Right cardiac atrium (tissue), 5 donors: ENCODE measurements at regions not wholly inside any gene's neighbourhood (a gene's known extent, or its start where the extent isn't known, plus 50 kb on each side); places are given as distances from the start of the nearest gene placed in this dataset.

Experiments used
- ATAC-seq, 2 donors: fragments of 200-7000 bp; cut with Tn5 transposase; one replicate each; pipeline versions ENCODE4 v1.8.0 to v1.9.1; 2020; ENCODE audit warnings: moderate library complexity in 2 of 2, mild to moderate bottlenecking in 1 of 2
- DNase-seq, 3 donors: peaks; one replicate each; pipeline ENCODE4 v3.0.0-alpha.2; 2020
- H3K27ac ChIP-seq: one replicate; pipeline ENCODE4 v1.5.1; 2013; ENCODE audit warnings: mild to moderate bottlenecking, low read length, control low read depth, moderate library complexity
- H3K27me3 ChIP-seq: one replicate; pipeline ENCODE4 v1.6.1; 2013; ENCODE audit not compliant: control insufficient read depth, insufficient read depth
- H3K4me1 ChIP-seq: one replicate; pipeline ENCODE4 v1.6.1; 2013; ENCODE audit warnings: low read length; ENCODE audit not compliant: control insufficient read depth, insufficient read depth
- H3K4me3 ChIP-seq: one replicate; pipeline ENCODE4 v1.5.1; 2013; ENCODE audit warnings: low read length, control low read depth
- H3K9me3 ChIP-seq: one replicate; pipeline ENCODE4 v1.6.1; 2013; ENCODE audit warnings: low read length; ENCODE audit not compliant: control insufficient read depth
- WGBS: extraction: QIAGEN DNeasy Blood & Tissue Kit; methylation state at CpG from one replicate; pipeline ENCODE4 v1.1.7; 2013; 5-methylcytosine and 5-hydroxymethylcytosine counted together
- intact Hi-C, 4 donors: fragments of 100-400 bp; cut with DNase I; formaldehyde crosslinking; loops; one replicate each; pipeline versions ENCODE4 v1.11.0 to v1.14.0; 2022 to 2023
- donor health status: healthy with polysubstance abuse.
- donor health status: DM: no; HTN: yes; CAD: no.
- donor health status: DM: no; HTN: no; CAD: no.
- donor health status: DM: no; HTN: yes; CAD: no; lungs with severe emphysema.
- donor health status: DM: yes; HTN: yes; CAD: no.

- Histone ChIP-seq H3K27me3 (no peaks in the 10 kb centered on the region), H3K9me3 (no peaks in the 10 kb centered on the region), H3K4me3 (no peak overlapping the region), H3K4me1 (no peaks in the 10 kb centered on the region), H3K27ac (no peak overlapping the region)
- no peak for ATAC-seq
- DNase-seq, result no peak
- intact Hi-C loops, result no loop called here
- 66% methylated on average over 12 of the region's 12 CpGs for WGBS
Measured at GRCh38 chr1:112779665-112780526, 64.8 kb upstream of the PPM1J start.

GRCh38 chr1:112778137-112778536 is 63.0 kb upstream of the PPM1J start:
- H3K27ac ChIP-seq, result no peak overlapping the region
- no peak overlapping the region for H3K4me3 ChIP-seq
- WGBS, result 40% methylated on average over 1 of the region's 1 CpG
- H3K27me3 ChIP-seq, result no peaks in the 10 kb centered on the region
- no peaks in the 10 kb centered on the region for H3K4me1 ChIP-seq
- intact Hi-C loops, result no loop called here
- no peak for DNase-seq
- H3K9me3 ChIP-seq, result no peaks in the 10 kb centered on the region
- ATAC-seq, result no peak

GRCh38 chr1:112776688-112777087 is 61.6 kb upstream of the PPM1J start:
- Histone ChIP-seq H3K9me3 (no peaks in the 10 kb centered on the region), H3K27ac (no peak overlapping the region), H3K4me1 (no peaks in the 10 kb centered on the region), H3K4me3 (no peak overlapping the region), H3K27me3 (no peaks in the 10 kb centered on the region)
- WGBS, result 55% methylated on average over 3 of the region's 3 CpGs
- no peak for DNase-seq
- intact Hi-C loops, result no loop called here
- ATAC-seq, result no peak

GRCh38 chr1:112772781-112773180 is 57.6 kb upstream of the PPM1J start:
- 65% methylated on average over 4 of the region's 4 CpGs for WGBS
- intact Hi-C loops, result no loop called here
- ATAC-seq (no peak), DNase-seq (no peak)
- H3K27ac ChIP-seq, result no peak overlapping the region
- H3K4me3 ChIP-seq, result no peak overlapping the region
- H3K4me1 ChIP-seq, result no peaks in the 10 kb centered on the region
- no peaks in the 10 kb centered on the region for H3K27me3 ChIP-seq
- H3K9me3 ChIP-seq, result no peaks in the 10 kb centered on the region

- WGBS, result 47% methylated on average over 4 of the region's 4 CpGs
- Histone ChIP-seq H3K27ac (no peak overlapping the region), H3K27me3 (no peaks in the 10 kb centered on the region), H3K4me1 (no peaks in the 10 kb centered on the region), H3K4me3 (no peak overlapping the region), H3K9me3 (no peaks in the 10 kb centered on the region)
- ATAC-seq (no peak), DNase-seq (no peak)
- intact Hi-C loops, result no loop called here
Measured at GRCh38 chr1:112770724-112771123, 55.6 kb upstream of the PPM1J start.

DNA sequence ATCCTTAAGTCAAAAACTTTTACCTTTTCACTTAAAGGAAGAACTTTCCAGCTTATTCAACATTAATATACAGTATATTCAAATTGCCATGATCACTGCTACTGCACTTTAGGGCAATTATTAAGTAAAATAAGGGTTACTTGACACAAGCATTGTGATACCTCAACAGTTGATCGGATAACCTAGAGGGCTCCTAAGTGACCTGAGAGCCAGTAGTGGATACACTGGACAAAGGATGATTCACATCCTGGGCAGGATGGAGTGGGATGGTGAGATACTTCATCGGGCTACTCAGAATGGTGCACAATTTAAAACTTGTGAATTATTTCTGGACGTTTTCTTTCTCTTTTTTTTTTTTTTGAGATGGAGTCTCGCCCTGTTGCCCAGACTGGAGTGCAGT is 54.5 kb upstream of the PPM1J start:
- H3K27me3 ChIP-seq, result no peaks in the 10 kb centered on the region
- DNase-seq (no peak), ATAC-seq (no peak)
- WGBS, result 58% methylated on average over 4 of the region's 4 CpGs
- no peak overlapping the region for H3K4me3 ChIP-seq
- H3K4me1 ChIP-seq, result no peaks in the 10 kb centered on the region
- no peak overlapping the region for H3K27ac ChIP-seq
- H3K9me3 ChIP-seq, result no peaks in the 10 kb centered on the region
- intact Hi-C loops, result no loop called here

DNA sequence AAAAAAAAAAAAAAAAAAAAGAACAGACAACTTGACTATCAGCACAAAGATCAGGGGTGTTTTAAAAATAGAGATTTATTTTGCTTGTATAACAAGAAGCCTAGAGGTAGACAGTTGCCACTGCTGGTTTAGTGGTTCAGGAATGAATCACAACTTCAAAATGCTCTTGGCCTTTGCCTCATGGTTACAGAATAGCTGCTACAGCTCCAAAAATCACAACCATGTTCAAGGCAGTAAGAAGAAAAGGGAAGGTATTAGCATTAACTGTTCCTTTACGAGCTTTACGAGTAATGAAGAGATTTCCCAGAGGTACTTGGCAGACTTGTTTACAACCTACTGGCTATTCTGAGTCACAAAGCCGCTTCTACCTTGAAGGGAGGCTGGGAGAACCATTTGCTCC is 52.5 kb upstream of the PPM1J start:
- Histone ChIP-seq H3K4me3 (no peak overlapping the region), H3K27ac (no peak overlapping the region), H3K4me1 (no peaks in the 10 kb centered on the region), H3K9me3 (no peaks in the 10 kb centered on the region), H3K27me3 (no peaks in the 10 kb centered on the region)
- DNase-seq (no peak), ATAC-seq (no peak)
- intact Hi-C loops, result no loop called here
- 90% methylated on average over 3 of the region's 3 CpGs for WGBS
